ENCODE measurements at regions not wholly inside any gene's neighbourhood (a gene's known extent, or its start where the extent isn't known, plus 50 kb on each side); places are given as distances from the start of the nearest gene placed in this dataset.

DNA sequence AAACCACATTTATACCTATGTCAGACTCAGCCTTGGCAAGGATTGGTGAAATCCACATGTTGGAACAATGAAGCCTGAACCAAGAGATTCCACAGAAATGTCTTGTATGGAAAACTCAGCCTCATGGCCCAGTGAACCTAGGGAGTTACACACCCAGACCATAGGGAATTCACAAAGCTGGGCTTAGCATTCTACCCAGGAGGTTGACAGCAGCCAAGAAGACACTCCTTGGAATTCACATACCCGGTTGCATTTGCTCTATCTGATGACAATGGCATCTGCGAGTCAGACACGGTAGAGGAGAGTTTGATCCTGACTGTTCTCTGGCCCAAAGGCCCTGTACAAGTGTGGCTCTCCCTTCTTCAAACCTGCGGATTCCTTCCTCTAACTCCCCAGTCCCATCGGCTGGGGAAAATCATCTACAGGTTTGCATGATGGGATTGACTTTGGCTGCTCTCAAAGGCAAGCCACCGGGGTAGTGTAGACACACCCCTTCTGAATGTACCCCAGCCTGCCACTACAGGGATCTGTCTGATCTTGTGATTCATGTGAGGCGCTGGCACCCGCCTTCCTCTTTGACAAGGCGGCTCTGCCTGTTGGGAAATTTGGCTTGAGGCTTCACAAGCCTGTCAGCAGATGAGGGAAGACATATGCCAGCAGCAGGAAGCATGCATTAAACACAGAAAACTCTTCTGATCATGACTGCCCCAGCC lies 297.3 kb upstream of the KAZN start:
- TF ChIP-seq FOXM1 (IDR thresholded peaks at IDR 0.05; ENCODE audit: borderline replicate concordance, low read depth) (no peak), YY1 (IDR thresholded peaks at IDR 0.05; ENCODE audit: low read depth) (no peak), CEBPB (IDR thresholded peaks at IDR 0.05) (no peak), RAD21 (IDR thresholded peaks at IDR 0.05; ENCODE audit: low read depth) (no peak), TAF1 (IDR thresholded peaks at IDR 0.05; ENCODE audit: low read depth) (no peak), EP300 (IDR thresholded peaks at IDR 0.05; ENCODE audit: borderline replicate concordance) (no peak)
- TF ChIP-seq, protein P1, sequence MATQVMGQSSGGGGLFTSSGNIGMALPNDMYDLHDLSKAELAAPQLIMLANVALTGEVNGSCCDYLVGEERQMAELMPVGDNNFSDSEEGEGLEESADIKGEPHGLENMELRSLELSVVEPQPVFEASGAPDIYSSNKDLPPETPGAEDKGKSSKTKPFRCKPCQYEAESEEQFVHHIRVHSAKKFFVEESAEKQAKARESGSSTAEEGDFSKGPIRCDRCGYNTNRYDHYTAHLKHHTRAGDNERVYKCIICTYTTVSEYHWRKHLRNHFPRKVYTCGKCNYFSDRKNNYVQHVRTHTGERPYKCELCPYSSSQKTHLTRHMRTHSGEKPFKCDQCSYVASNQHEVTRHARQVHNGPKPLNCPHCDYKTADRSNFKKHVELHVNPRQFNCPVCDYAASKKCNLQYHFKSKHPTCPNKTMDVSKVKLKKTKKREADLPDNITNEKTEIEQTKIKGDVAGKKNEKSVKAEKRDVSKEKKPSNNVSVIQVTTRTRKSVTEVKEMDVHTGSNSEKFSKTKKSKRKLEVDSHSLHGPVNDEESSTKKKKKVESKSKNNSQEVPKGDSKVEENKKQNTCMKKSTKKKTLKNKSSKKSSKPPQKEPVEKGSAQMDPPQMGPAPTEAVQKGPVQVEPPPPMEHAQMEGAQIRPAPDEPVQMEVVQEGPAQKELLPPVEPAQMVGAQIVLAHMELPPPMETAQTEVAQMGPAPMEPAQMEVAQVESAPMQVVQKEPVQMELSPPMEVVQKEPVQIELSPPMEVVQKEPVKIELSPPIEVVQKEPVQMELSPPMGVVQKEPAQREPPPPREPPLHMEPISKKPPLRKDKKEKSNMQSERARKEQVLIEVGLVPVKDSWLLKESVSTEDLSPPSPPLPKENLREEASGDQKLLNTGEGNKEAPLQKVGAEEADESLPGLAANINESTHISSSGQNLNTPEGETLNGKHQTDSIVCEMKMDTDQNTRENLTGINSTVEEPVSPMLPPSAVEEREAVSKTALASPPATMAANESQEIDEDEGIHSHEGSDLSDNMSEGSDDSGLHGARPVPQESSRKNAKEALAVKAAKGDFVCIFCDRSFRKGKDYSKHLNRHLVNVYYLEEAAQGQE (IDR thresholded peaks at IDR 0.05; ENCODE audit: low read depth) = no peak
- TF ChIP-seq, protein P2, sequence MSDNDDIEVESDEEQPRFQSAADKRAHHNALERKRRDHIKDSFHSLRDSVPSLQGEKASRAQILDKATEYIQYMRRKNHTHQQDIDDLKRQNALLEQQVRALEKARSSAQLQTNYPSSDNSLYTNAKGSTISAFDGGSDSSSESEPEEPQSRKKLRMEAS (IDR thresholded peaks at IDR 0.05) = no peak
